Loucy (cell line): ENCODE measurements at regions not wholly inside any gene's neighbourhood (a gene's known extent, or its start where the extent isn't known, plus 50 kb on each side); places are given as distances from the start of the nearest gene placed in this dataset.
A peak's percentile ranks its signal among the peaks of the same experiment; 100 is the strongest.

Source experiments
- H2AFZ ChIP-seq: fragments of 200-600 bp; sonication (generic); 2 replicates; pipeline ENCODE4 v1.6.0; 2016; ENCODE audit warnings: antibody characterized with exemption, mild to moderate bottlenecking, low read length, moderate library complexity
- H3F3A ChIP-seq: fragments of 200-600 bp; 2 replicates; pipeline ENCODE4 v1.6.0; 2016; ENCODE audit warnings: antibody characterized with exemption, low read depth, mild to moderate bottlenecking
- H3K27me3 ChIP-seq: fragments of 200-600 bp; sonication (generic); 2 replicates; pipeline ENCODE4 v1.6.1; 2014; ENCODE audit warnings: low read length, mild to moderate bottlenecking; ENCODE audit not compliant: insufficient read depth, poor library complexity, severe bottlenecking
- H3K36me3 ChIP-seq: fragments of 200-600 bp; sonication (generic); 2 replicates; pipeline ENCODE4 v1.6.1; 2016; ENCODE audit warnings: low read length; ENCODE audit not compliant: insufficient read depth
- H3K4me1 ChIP-seq: fragments of 200-600 bp; sonication (generic); 2 replicates; pipeline ENCODE4 v1.5.1; 2014; ENCODE audit warnings: low read length, mild to moderate bottlenecking; ENCODE audit not compliant: insufficient read depth, poor library complexity, severe bottlenecking
- H3K4me2 ChIP-seq: fragments of 200-600 bp; sonication (generic); 2 replicates; pipeline ENCODE4 v1.6.0; 2014; ENCODE audit warnings: antibody characterized with exemption, low read length, low read depth, mild to moderate bottlenecking; ENCODE audit not compliant: poor library complexity, severe bottlenecking
- H3K4me3 ChIP-seq: fragments of 200-600 bp; sonication (generic); 2 replicates; pipeline ENCODE4 v1.5.1; 2014; ENCODE audit warnings: low read length, mild to moderate bottlenecking, mixed read lengths; ENCODE audit not compliant: poor library complexity, severe bottlenecking
- H3K79me2 ChIP-seq: fragments of 200-600 bp; sonication (generic); 2 replicates; pipeline ENCODE4 v1.6.1; 2014; ENCODE audit warnings: low read length; ENCODE audit not compliant: insufficient read depth
- H3K9ac ChIP-seq: fragments of 200-600 bp; sonication (generic); 2 replicates; pipeline ENCODE4 v1.6.0; 2014; ENCODE audit warnings: mild to moderate bottlenecking, low read depth, low read length, moderate library complexity; ENCODE audit not compliant: poor library complexity, severe bottlenecking
- H3K9me2 ChIP-seq: fragments of 200-600 bp; sonication (generic); replicated peaks from 2 replicates; pipeline ENCODE4 v1.6.1; 2016; ENCODE audit warnings: low read depth, low read length, mixed read lengths
- H3K9me3 ChIP-seq: fragments of 200-600 bp; sonication (generic); 2 replicates; pipeline ENCODE4 v1.6.1; 2014; ENCODE audit warnings: mild to moderate bottlenecking, antibody characterized with exemption, low read length, low read depth; ENCODE audit not compliant: insufficient read depth
- H4K20me1 ChIP-seq: fragments of 200-600 bp; sonication (generic); 2 replicates; pipeline ENCODE4 v1.6.0; 2014; ENCODE audit warnings: antibody characterized with exemption, low read length, mild to moderate bottlenecking; ENCODE audit not compliant: insufficient read depth, poor library complexity, severe bottlenecking
- CTCF ChIP-seq: fragments of 200-600 bp; sonication (generic); conservative IDR thresholded peaks from 2 replicates; pipeline ENCODE4 v1.5.1; 2014; ENCODE audit warnings: mild to moderate bottlenecking, antibody characterized with exemption, low read length
- EZH2phosphoT487 ChIP-seq: fragments of 200-600 bp; IDR thresholded peaks from 2 replicates; pipeline ENCODE4 v1.6.1; 2018; ENCODE audit warnings: antibody characterized with exemption, mild to moderate bottlenecking, moderate library complexity, borderline replicate concordance

GRCh38 chr2:18456026-18456425 lies 104.4 kb downstream of the RDH14 start:
- Histone ChIP-seq H3K4me3 (no peak overlapping the region), H3K36me3 (no peaks in the 10 kb centered on the region), H4K20me1 (no peaks in the 10 kb centered on the region), H3K9me3 (no peaks in the 10 kb centered on the region), H3K9me2 (no peaks in the 10 kb centered on the region), H3K9ac (no peak overlapping the region), H2AFZ (no peak overlapping the region), H3F3A (no peaks in the 10 kb centered on the region), H3K27me3 (no peaks in the 10 kb centered on the region), H3K4me1 (no peaks in the 10 kb centered on the region), H3K4me2 (no peak overlapping the region), H3K79me2 (no peaks in the 10 kb centered on the region)
- TF ChIP-seq EZH2phosphoT487 (no peak), CTCF (no peak)

- Histone ChIP-seq H3K79me2 (no peaks in the 10 kb centered on the region), H4K20me1 (no peaks in the 10 kb centered on the region), H3K36me3 (no peaks in the 10 kb centered on the region), H3K4me1 (no peaks in the 10 kb centered on the region), H3F3A (no peaks in the 10 kb centered on the region), H2AFZ (no peak overlapping the region), H3K9me2 (no peaks in the 10 kb centered on the region), H3K9me3 (no peaks in the 10 kb centered on the region), H3K27me3 (no peaks in the 10 kb centered on the region), H3K4me3 (no peak overlapping the region), H3K4me2 (no peak overlapping the region), H3K9ac (no peak overlapping the region)
- TF ChIP-seq CTCF = peak; percentile 52
- TF ChIP-seq EZH2phosphoT487 = no peak
These were observed 105.1 kb downstream of the RDH14 start for GRCh38 chr2:18455236-18455862.

- no peaks in the 10 kb centered on the region for H3K36me3 ChIP-seq
- no peak overlapping the region for H3K4me2 ChIP-seq
- no peaks in the 10 kb centered on the region for H3K9me2 ChIP-seq
- H2AFZ ChIP-seq = no peak overlapping the region
- no peaks in the 10 kb centered on the region for H3K27me3 ChIP-seq
- no peaks in the 10 kb centered on the region for H4K20me1 ChIP-seq
- H3K4me3 ChIP-seq = no peak overlapping the region
- no peaks in the 10 kb centered on the region for H3K4me1 ChIP-seq
- no peak for TF ChIP-seq CTCF
- no peak for TF ChIP-seq EZH2phosphoT487
- no peak overlapping the region for H3K9ac ChIP-seq
- H3K79me2 ChIP-seq = no peaks in the 10 kb centered on the region
- H3F3A ChIP-seq = no peaks in the 10 kb centered on the region
- H3K9me3 ChIP-seq = no peaks in the 10 kb centered on the region
These were observed 105.7 kb downstream of the RDH14 start for GRCh38 chr2:18454692-18455235.
